HEK293T (cell line): ENCODE measurements at regions not wholly inside any gene's neighbourhood (a gene's known extent, or its start where the extent isn't known, plus 50 kb on each side); places are given as distances from the start of the nearest gene placed in this dataset.

Experiments
- ARNT ChIP-seq: fragments of 450-650 bp; IDR thresholded peaks from 2 replicates; pipeline ENCODE4 v1.6.1; 2017; ENCODE audit warnings: mild to moderate bottlenecking
- BHLHE40 ChIP-seq: fragments of 450-650 bp; IDR thresholded peaks from 2 replicates; pipeline ENCODE4 v1.6.1; 2016; ENCODE audit warnings: mild to moderate bottlenecking, moderate library complexity, borderline replicate concordance
- CTBP1 ChIP-seq: fragments of 450-650 bp; IDR thresholded peaks from 2 replicates; pipeline ENCODE4 v1.6.1; 2016; ENCODE audit warnings: borderline replicate concordance
- ELF4 ChIP-seq: fragments of 450-650 bp; IDR thresholded peaks from 2 replicates; pipeline ENCODE4 v1.6.1; 2017; ENCODE audit warnings: antibody characterized with exemption
- FOXK2 ChIP-seq: fragments of 450-650 bp; IDR thresholded peaks from 2 replicates; pipeline ENCODE4 v1.6.1; 2016; ENCODE audit warnings: mild to moderate bottlenecking
- FOXM1 ChIP-seq: fragments of 450-650 bp; IDR thresholded peaks from 2 replicates; pipeline ENCODE4 v1.6.1; 2017; ENCODE audit warnings: mild to moderate bottlenecking, borderline replicate concordance
- L3MBTL2 ChIP-seq: fragments of 450-650 bp; conservative IDR thresholded peaks from 2 replicates; pipeline ENCODE4 v1.6.1; 2016; ENCODE audit warnings: mild to moderate bottlenecking
- NFRKB ChIP-seq: fragments of 450-650 bp; IDR thresholded peaks from 2 replicates; pipeline ENCODE4 v1.6.1; 2016; ENCODE audit warnings: mild to moderate bottlenecking, moderate library complexity
- SP1 ChIP-seq: fragments of 450-650 bp; IDR thresholded peaks from 2 replicates; pipeline ENCODE4 v1.6.1; 2017
- SUZ12 ChIP-seq: fragments of 450-650 bp; IDR thresholded peaks from 2 replicates; pipeline ENCODE4 v1.6.1; 2016; ENCODE audit warnings: mild to moderate bottlenecking
- TARDBP ChIP-seq: fragments of 450-650 bp; IDR thresholded peaks from 2 replicates; pipeline ENCODE4 v1.6.1; 2016
- ZNF384 ChIP-seq: fragments of 450-650 bp; IDR thresholded peaks from 2 replicates; pipeline ENCODE4 v1.6.1; 2016
- TF ChIP-seq, protein P1 (sequence below): fragments of 450-650 bp; IDR thresholded peaks from 2 replicates; pipeline ENCODE4 v1.6.1; 2016

- TF ChIP-seq CTBP1 (no peak), SP1 (no peak), ZNF384 (no peak), TARDBP (no peak), FOXM1 (no peak), BHLHE40 (no peak), FOXK2 (no peak), ARNT (no peak), L3MBTL2 (no peak), NFRKB (no peak), ELF4 (no peak), SUZ12 (no peak)
- TF ChIP-seq, protein P1, sequence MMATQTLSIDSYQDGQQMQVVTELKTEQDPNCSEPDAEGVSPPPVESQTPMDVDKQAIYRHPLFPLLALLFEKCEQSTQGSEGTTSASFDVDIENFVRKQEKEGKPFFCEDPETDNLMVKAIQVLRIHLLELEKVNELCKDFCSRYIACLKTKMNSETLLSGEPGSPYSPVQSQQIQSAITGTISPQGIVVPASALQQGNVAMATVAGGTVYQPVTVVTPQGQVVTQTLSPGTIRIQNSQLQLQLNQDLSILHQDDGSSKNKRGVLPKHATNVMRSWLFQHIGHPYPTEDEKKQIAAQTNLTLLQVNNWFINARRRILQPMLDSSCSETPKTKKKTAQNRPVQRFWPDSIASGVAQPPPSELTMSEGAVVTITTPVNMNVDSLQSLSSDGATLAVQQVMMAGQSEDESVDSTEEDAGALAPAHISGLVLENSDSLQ: no peak
Observed at GRCh38 chr18:4801151-4801550, 346.0 kb upstream of the DLGAP1 start.
